DLD1 (cell line): ENCODE measurements at regions not wholly inside any gene's neighbourhood (a gene's known extent, or its start where the extent isn't known, plus 50 kb on each side); places are given as distances from the start of the nearest gene placed in this dataset.
"Not testable (repeated sequence)": the region's sequence is repeated elsewhere in the genome, so short reads cannot be mapped to it uniquely, and the experiment has no call there.

Experiments
- in situ Hi-C: cut with HindIII; loops from 2 replicates; pipeline ENCODE4 v1.10.0; 2017; ENCODE audit warnings: low sequenced_read_pairs

DNA sequence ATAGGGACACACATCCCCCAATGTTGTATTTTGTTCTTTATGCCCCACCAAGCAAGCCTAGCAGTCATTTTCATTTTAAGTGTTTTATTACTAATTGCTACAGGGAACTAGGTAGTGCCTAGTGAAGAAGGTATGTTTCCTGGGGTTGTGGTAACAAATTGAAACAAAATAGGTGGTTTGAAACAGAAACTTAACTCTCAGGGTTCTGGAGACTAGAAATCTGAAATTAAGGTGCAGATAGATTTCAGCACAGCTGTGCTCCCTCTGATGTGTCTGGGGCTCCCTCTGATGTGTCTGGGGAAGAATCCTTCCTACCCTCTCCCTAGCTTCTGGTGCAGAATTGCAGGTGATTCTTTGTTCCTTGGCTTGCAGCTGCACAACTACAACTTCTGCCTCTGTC, 390.1 kb downstream of the ZFHX3 start:
- in situ Hi-C loops, result no loop called here

DNA sequence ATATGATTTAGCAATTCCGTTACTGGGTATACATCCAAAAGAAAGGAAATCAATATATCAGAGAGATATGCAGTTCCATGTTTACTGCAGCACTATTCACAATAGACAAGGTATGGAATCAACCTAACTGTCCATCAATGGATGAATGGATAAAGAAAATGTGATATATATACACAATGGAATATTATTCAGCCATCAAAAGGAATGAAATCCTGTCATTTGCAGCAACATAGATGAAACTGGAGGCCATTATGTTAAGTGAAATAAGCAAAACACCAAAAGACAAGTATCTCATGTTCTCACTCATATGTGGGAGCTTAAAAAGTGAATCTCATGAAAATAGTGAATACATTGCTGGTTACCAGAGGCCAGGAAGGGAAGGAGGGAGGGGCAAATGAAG, 390.8 kb downstream of the ZFHX3 start:
- in situ Hi-C loops, result no loop called here

DNA sequence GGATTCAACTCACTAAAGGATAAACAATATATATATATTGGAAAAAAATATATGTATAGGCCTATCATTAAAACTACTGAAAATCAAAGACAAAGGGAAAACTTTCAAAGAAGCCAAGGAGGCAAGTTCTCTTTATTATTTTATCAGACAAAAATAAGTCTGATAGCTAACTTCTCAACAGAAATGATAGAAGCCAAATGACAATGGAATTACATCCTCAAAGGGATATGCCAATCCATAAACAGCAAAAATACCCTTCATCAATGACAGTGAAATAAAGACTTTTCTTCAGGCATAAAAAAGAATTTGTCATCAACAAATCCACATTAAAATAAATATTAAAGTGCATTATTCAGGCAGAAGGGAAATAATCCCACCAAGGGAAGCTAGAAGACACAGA, 393.4 kb downstream of the ZFHX3 start:
- in situ Hi-C loops, result no loop called here

DNA sequence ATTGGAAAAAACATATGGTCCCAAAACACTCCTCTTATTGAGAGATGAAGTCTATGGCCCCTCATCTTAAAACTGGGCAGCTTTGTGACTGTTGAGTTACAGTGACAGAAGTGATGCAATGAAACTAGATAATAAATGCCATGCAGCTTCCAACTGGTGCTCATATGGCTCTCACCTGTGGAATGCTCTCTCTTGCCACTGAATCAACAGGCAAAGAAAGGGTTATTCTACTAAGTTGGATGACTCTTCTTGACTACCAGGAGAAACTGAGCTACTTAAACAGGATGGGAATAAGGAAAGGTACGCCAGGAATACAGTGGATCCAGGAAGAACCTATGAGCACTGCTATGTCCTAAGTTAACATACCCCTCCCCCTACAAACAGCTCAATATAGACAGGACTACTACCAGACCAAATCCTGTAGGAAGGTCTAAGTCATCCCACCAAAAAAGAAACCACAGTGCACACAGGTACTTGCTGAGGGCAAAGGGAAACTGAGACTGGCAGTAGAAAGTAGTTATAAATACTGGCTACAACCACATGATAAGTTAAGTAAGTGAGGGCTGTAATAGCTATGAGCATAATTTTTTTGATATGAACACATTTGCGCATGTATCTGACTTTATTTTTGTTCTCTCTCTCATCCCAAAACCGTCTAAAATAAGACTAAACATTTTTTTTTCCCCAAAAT, 398.5 kb downstream of the ZFHX3 start:
- in situ Hi-C loops, result no loop called here

DNA sequence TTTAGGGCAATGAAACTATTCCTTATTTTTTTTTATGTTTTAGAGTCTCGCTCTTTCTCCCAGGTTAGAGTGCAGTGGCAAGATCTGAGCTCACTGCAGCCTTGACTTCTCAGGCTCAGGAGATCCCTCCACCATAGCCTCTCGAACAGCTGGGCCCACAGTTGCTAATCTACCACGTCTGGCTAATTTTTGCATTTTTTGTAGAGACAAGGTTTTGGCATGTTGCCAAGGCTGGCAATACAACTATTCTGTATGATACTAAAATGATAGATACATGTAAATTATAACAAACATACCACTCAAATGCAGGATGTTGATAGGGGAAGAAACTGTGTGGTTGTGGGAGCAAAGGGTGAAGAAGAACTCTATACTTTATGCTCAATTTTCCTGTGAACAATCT, 401.3 kb downstream of the ZFHX3 start:
- in situ Hi-C loops, result no loop called here

DNA sequence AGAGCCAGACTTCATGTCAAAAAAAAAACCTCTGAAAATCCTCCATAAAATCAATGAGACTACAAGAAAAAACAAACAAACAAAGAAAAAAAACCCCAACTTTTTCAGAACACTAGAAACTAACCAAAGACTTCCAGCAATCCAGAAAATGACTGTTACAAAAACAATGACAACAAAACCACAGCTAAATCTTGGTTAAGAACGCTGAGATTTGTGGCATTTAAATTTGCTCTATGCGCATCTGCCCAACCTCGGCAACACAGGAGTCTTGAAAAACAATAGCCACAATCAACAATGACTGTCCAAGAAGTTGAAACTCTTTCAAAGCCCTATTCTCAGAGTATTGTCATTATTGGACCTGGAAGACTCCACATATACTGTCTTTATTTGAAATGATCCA, 402.4 kb downstream of the ZFHX3 start:
- in situ Hi-C loops, result no loop called here

DNA sequence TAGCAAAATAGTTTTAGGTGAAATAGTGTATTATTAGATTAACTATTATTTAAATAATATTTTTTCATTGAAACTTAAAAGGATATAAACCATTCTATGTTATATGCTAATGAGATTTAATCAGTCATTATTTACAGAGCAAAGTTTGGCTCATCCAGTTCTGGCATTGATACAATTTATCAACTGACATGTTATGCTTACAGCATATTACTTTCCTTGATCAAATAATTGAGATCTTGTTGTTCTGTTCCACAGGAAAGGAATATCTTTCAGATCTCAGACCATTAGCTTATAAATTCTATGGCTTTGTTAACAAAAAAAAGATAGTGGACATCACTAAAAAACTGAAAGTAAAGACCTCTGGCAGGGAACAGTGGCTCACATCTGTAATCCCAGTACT, 403.0 kb downstream of the ZFHX3 start:
- in situ Hi-C loops, result no loop called here

DNA sequence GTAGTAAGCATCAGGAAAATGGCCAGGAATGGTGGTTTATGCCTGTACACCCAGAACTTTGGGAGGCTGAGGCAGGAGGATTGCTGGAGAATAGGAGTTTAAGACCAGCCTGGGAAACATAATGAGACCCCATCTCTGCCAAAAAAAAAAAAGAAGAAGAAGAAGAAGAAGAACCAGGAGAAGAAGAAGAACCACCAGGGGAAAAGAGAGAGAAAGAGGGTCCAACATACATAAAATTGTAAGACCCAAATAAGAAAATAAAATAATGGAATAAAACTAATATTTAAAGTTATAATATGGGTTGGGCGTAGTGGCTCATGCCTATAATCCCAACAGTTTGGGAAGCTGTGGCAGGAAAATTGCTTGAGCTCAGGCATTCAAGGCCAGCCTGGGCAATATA, 408.4 kb downstream of the ZFHX3 start:
- in situ Hi-C loops, result no loop called here

DNA sequence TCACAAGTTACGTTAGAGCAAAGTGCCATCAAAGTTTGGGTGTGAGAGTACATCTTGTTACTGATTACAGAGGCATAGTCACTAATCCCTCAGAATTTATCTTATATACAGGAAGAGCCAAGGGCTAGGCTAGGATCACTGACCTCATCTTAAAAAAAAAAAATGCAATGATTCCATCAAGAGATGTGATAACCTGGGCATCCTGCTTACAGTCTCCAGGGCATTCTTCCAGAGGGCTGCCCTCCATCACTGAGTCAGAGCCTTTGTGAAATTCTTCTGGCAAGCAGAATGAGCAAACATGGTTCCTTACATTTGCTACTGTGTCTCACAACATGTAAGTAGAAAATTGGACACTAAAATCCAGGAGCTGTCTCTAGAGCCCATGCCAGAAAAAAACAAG, 410.6 kb downstream of the ZFHX3 start:
- in situ Hi-C loops, result no loop called here

DNA sequence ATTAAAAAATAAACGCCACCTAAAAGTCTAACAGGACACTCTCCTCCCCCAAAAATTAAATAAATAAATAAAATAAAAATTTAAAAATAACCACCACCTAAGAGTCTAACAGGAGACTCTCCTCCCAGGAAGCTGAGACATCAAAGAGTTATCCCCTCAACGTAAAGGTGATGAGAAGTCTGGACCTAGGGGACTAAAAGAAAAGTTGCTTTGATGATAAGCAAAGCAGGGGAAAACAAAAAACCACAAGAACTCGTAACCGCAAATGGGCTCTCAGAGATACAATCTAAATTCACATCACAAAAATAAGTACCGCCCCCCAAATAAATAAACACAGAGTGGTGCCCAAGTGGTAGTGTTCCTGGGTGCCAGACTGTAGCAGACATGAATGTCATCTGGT, 412.2 kb downstream of the ZFHX3 start:
- in situ Hi-C loops, result no loop called here

DNA sequence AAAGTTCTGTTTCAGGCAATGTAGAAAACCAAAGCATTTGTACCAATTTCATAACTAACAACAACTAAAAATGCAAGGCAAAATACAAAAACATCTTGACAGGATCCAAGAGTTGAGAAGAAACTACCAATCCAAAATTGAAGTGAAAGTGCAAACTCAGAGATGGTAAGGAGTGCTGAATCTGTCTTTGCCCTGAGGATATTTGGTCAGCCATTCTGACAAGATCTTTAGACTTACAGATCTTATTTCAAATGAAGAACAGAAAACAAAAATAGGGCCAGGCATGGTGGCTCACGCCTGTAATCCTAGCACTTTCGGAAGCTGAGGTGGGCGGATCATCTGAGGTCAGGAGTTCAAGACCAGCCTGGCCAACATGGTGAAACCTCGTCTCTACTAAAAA, 412.8 kb downstream of the ZFHX3 start:
- in situ Hi-C loops, result no loop called here

DNA sequence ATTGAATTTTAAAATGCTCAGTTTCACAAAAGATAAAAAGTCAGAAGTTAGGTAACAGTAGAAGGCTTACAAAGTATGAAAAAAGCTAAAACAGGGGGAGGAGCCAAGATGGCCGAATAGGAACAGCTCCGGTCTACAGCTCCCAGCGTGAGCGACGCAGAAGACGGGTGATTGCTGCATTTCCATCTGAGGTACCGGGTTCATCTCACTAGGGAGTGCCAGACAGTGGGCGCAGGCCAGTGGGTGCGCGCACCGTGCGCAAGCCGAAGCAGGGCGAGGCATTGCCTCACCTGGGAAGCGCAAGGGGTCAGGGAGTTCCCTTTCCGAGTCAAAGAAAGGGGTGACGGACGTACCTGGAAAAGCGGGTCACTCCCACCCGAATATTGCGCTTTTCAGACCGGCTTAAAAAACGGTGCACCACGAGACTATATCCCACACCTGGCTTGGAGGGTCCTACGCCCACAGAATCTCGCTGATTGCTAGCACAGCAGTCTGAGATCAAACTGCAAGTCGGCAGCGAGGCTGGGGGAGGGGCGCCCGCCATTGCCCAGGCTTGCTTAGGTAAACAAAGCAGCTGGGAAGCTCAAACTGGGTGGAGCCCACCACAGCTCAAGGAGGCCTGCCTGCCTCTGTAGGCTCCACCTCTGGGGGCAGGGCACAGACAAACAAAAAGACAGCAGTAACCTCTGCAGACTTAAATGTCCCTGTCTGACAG, 420.6 kb downstream of the ZFHX3 start:
- in situ Hi-C loops, result not testable (repeated sequence)

DNA sequence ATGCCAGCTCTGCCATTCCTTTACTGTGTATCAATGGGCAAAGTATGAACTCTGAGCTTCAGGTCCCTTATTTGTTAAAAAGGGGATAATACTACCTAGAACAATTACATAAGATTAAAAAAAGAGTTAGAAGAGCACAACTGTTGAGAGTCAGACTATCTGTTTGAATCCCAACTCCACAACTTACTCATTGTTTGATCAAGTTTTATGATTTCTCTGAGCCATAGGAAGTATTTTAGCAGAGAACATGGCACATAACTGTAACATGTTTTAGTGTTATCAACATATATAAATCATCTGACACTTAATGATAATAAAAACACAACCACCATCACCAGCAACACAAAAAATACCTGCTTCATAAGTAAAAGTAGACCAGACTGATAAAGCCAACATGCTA, 421.3 kb downstream of the ZFHX3 start:
- in situ Hi-C loops, result no loop called here

DNA sequence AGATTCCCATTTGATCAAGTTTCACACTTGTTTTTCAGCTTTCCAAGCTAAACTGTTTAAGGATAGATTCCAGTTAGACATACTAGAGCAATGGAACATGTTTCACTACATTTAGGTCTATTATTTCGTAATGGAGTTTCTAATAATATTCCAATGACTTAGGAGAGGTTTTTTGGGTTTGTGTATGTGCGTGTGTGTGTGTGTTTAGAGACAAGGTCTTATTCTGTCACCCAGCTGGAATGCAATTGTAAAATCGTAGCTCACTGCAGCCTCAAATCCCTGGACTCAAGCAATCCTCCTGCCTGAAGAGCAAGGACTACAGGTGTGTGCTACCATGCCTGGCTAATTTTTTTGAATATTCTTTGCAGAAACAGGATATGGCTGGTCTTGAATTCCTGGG, 426.3 kb downstream of the ZFHX3 start:
- in situ Hi-C loops, result no loop called here

DNA sequence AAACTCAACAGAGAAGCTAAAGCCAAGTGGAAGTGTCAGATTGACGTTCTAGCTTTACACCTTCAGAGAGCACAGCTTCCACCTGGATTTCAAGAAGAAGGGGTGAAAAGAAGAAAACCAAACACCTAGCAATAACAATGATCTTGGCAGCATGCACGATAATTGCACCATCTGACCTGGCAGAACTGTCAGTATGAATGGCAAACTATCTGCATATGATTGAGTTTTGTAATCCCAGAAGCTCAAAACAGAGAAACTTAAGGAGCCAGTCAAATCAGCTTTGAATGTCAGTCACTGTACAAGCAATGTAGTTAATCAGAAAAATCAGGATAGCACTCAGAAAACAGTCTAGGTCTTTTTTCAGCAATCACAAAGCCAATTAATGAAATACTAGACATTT, 427.1 kb downstream of the ZFHX3 start:
- in situ Hi-C loops, result no loop called here

DNA sequence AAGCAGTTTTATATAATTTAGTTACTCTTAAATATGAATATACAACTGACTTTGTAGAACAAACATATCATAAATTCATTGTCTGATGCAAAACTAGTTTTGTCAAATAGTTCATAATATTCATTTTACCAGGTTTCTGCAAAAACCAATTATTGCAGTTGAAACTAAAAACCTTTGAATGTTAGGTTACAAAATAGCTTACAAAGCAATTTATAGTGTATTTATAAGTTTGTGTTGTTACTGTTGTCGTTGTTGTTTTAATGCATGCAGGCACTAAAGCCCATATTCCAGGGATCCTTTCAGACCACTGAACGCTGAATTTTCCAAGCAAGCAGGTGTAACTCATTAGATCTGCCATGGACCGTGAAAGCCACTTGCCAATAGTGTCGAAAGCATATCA, 427.6 kb downstream of the ZFHX3 start:
- in situ Hi-C loops, result no loop called here

DNA sequence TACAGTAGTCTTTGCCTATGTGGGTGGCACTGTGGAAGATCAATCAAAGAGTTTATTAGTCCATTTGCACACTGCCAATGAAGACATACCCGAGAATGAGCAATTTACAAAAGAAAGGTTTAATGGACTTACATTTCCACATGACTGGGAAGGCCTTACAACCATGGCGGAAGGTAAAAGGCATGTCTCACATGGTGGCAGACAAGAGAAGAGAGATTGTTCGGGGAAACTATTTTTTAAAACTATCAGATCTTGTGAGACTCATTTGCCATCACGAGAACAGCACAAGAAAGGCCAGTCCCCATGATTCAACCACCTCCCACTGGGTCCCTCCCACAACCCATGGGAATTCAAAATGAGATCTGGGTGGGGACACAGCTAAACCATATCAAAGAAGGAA, 432.1 kb downstream of the ZFHX3 start:
- in situ Hi-C loops, result no loop called here

DNA sequence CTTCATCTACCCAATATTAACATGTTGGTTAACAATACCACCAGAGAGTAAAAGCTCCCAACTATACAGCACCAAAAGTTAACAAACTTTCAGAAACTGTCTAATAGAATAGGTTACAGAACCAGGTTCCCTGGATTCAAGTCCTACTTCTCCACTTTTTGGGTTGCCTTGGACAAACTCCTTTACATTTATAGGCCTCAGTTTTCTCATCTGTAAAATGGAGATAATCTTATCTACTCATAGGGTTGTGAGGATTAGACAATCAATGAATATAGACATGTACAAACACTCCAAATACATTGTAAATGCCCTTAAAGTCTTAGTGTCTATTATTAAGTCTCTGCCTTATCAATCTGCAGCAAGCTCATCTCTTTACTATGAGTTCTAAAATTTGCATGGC, 435.2 kb downstream of the ZFHX3 start:
- in situ Hi-C loops, result no loop called here

DNA sequence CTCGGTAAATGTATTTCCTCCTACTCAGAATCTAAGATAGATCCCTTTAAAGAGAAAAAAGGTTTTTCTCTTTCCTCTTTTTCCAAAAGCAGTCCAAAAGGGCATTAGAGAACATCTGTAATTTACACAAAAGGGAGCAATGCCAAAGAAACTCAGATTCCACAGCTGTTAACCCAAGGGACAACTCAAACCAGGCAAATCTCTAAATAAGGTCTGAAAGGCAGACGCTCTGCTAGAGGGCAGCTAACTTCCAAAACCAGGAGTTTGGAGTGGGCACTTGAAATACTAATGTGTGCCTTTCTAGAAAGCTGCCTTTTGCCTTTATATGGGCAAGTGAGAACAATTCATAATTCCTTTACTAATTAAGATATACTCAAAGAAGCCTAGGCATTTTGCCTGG, 435.7 kb downstream of the ZFHX3 start:
- in situ Hi-C loops, result no loop called here

DNA sequence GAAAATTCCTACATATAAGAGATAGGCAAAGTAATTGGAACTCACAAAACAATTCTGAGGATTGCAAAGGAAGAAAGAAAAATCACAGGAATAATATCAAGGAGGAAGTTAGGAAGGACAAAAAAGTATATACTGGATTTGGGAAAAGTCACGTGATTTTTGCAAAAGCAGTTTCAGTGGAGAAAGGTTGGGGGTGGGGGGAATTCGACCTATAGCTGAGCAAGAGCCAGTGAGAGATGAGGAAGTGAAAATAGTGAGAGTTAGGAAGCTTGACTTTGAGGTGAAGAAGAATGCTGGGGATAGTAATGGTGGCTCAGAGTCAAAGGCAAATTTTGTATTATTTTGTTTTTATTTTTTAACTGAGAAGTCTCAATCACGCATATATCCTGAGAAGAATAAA, 438.0 kb upstream of the PMFBP1 start:
- in situ Hi-C loops, result no loop called here

DNA sequence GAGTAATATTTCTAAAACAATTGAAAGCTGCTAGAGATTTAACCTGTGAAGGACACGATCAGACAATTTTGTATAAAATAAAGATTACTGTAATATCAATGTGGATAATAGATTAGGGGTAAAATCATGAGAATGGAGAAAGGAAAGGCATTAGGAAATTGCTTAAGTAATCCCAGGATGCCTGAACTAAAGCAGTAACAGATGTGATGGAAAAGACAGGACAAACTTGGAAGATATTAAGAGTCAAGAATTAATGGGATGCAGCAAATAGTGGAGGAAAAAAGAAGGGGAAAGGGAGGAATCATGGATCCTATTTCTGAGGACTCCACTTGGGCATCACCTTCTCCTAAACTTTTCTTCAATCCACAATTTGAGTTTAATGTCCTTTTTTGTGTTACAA, 437.1 kb upstream of the PMFBP1 start:
- in situ Hi-C loops, result no loop called here

DNA sequence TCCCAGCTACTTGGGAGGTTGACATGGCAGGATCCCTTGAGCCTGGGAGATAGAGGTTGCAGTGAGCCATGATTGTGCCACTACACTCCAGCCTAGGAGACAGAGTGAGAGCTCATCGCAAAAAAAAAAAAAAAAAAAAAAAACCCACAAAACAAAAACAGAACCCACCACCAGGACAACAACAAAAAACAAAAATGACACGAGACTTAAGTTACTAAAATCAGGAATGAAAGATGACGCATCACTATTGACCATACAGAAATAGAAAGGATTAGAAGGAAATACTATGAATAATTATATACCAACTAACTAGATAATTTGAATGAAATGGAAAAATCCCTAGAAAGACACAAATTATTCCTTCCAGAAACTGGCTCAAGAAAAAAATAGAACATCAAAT, 432.4 kb upstream of the PMFBP1 start:
- in situ Hi-C loops, result no loop called here

DNA sequence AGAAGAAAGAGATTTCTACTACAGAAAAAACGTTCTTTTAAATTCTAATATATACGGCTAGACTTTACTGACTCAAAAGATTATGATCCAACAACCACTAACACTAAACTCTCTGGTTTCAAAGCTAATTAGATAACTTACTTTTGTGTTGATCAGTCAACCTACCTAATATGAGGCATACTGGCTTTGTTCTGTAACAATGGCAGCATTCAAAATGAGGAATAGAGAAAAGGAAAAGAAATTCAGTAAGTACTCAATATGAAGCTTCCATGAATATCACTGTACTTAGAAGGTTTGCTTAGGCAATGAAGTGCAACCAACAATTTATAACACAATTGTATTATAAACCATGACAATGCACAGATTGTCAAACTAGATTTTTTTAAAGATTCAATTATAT, 430.5 kb upstream of the PMFBP1 start:
- in situ Hi-C loops, result no loop called here
